Esophagus (tissue), 2 donors: ENCODE measurements at regions not wholly inside any gene's neighbourhood (a gene's known extent, or its start where the extent isn't known, plus 50 kb on each side); places are given as distances from the start of the nearest gene placed in this dataset.

Experiments used
- H3K27ac ChIP-seq, 2 donors: one replicate each; pipeline ENCODE4 v1.5.1; 2013; ENCODE audit warnings: low read depth in 2 of 2, mild to moderate bottlenecking in 2 of 2, inconsistent platforms in 1 of 2, low read length in 1 of 2, moderate library complexity in 1 of 2
- H3K27me3 ChIP-seq, 2 donors: one replicate each; pipeline ENCODE4 v1.6.1; 2013; ENCODE audit warnings: low read length in 2 of 2, control low read depth in 1 of 2, mild to moderate bottlenecking in 1 of 2; ENCODE audit not compliant: insufficient read depth in 2 of 2, control insufficient read depth in 1 of 2
- H3K36me3 ChIP-seq, 2 donors: one replicate each; pipeline ENCODE4 v1.6.1; 2013; ENCODE audit warnings: low read length in 1 of 2; ENCODE audit not compliant: control insufficient read depth in 2 of 2, insufficient read depth in 2 of 2
- H3K4me1 ChIP-seq, 2 donors: one replicate each; pipeline ENCODE4 v1.6.1; 2013; ENCODE audit warnings: low read length in 1 of 2; ENCODE audit not compliant: control insufficient read depth in 2 of 2, insufficient read depth in 2 of 2
- H3K4me3 ChIP-seq, 2 donors: one replicate each; pipeline ENCODE4 v1.5.1; 2013; ENCODE audit warnings: low read length in 2 of 2, mild to moderate bottlenecking in 2 of 2, low read depth in 1 of 2, moderate library complexity in 1 of 2
- H3K9me3 ChIP-seq, 2 donors: one replicate each; pipeline ENCODE4 v1.6.1; 2013; ENCODE audit warnings: mild to moderate bottlenecking in 2 of 2, low read depth in 1 of 2, low read length in 1 of 2, moderate library complexity in 1 of 2; ENCODE audit not compliant: control insufficient read depth in 2 of 2, insufficient read depth in 1 of 2
- WGBS, 2 donors: extraction: QIAGEN DNeasy Blood & Tissue Kit; methylation state at CpG; one replicate each; pipeline ENCODE4 v1.1.7; 2013; 5-methylcytosine and 5-hydroxymethylcytosine counted together
- donor health status: healthy with polysubstance abuse.
- donor health status: Bipolar disorder and iron deficiency.

DNA sequence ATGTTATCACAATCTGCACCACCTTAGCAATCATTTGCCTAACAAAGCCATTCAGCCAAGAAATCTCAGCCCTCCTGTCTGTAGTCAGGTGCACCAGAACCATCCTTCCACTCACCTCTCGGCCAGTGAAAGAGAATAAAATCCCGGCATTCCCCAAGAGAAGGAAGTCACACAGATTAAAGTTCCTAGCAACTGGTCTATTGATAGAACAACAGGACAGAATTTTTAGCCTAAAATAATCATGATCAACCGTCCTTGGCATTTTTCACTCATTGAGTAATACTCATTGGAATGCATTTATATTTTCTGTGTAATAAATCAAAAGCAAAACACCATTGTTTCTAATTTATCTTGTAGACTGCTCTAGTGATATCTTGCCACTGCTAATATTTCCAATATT lies 85.7 kb upstream of the CDH4 start:
- Histone ChIP-seq H3K27me3 (no peaks in the 10 kb centered on the region), H3K4me1 (no peaks in the 10 kb centered on the region), H3K27ac (no peak overlapping the region), H3K9me3 (no peaks in the 10 kb centered on the region), H3K36me3 (no peaks in the 10 kb centered on the region), H3K4me3 (no peak overlapping the region)
- 14 to 42% methylated on average over 3 of the region's 3 CpGs for WGBS, 2 donors

DNA sequence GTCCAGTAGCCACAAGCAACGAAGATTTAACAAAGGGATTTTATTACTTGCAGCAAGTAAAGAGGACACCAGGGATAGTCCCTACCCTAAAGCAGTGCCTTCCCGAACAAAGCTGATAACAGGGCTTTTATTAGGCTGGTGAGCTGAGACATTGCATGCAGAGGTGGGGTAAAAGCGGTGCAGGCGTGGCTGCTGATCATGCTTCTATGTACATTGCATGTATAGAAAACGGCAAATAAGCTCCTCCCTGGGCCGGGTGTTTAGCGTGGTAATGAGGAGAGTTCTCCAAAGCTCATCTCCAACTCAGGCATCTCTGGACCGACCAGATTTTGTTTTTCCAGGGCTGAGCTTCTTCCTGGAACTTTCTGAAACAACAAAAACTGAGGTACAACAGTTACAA lies 83.5 kb upstream of the CDH4 start:
- H3K4me1 ChIP-seq, result no peaks in the 10 kb centered on the region
- 61 to 67% methylated on average over 8 of the region's 8 CpGs for WGBS, 2 donors
- peaks cover 0 to 5% of the 10 kb centered on the region in 2 donors for H3K9me3 ChIP-seq
- H3K27me3 ChIP-seq, result no peaks in the 10 kb centered on the region
- no peaks in the 10 kb centered on the region for H3K36me3 ChIP-seq
- no peak overlapping the region for H3K4me3 ChIP-seq
- no peak overlapping the region for H3K27ac ChIP-seq

DNA sequence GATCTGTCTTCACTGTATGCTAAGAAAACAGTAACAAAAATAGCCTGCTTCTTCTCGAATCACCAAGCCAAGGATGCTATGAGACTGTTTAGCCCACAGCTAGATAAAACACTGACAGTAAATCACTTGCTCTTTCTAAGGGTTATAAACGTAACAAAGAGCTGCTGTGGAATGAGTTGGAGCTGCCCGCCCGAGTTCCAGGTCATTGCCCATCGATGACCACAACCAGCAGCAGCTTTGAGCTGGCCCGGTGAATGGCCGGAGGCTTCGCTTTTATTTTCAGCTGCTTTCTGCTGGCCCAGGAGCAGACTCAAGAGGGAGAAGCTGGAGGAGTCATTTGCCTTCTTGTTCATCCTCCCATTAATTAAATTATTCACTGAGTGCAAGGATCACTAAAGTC lies 82.2 kb upstream of the CDH4 start:
- Histone ChIP-seq H3K36me3 (no peaks in the 10 kb centered on the region), H3K27me3 (no peaks in the 10 kb centered on the region), H3K9me3 (peaks cover 0 to 10% of the 10 kb centered on the region in 2 donors), H3K4me1 (no peaks in the 10 kb centered on the region), H3K4me3 (no peak overlapping the region), H3K27ac (no peak overlapping the region)
- whole genome bisulfite sequencing, 2 donors, result 74 to 79% methylated on average over 8 of the region's 8 CpGs

DNA sequence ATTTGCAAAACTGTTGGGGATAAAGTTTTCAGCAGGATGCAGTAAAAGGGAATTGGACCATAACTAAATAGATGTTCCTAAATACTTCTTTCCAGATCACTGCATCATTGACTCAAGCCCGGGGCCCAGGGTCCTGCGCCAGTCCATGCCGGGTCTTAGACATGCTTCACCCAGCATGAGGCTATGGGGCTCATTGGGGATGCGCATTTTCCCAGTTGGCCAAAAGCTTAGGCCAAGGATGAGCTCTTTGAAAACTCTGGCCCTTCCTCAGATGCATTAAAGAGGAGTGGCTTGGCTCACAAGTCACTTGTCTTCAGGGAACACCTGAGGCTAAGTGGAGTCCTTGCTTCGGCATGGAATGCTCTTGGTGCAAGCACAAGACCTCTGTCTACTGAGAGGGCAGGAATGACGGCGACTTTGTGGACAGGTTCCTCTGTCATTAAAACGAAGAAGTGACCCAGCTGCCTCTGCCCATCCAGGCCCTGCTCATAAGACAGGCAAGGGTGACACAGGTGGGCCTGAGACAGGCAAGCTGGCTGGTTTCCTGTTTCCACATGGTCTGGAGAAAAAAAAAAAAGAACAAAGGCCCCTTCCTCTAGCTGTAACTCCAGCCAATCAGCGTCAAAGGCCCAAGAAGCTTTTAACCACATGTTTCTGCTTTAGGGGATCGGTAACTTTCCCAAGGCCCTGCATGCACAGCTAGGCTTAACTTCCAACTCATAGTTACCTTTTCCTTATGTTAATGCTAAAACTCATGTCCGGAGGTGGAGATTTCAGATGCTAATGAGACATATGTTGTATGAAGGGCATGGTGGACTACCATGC lies 81.4 kb upstream of the CDH4 start:
- Histone ChIP-seq H3K4me1 (no peaks in the 10 kb centered on the region), H3K27ac (no peak overlapping the region), H3K9me3 (peaks cover 0 to 10% of the 10 kb centered on the region in 2 donors), H3K4me3 (no peak overlapping the region), H3K27me3 (no peaks in the 10 kb centered on the region), H3K36me3 (no peaks in the 10 kb centered on the region)
- WGBS, 2 donors, result 54 to 58% methylated on average over 11 of the region's 11 CpGs

DNA sequence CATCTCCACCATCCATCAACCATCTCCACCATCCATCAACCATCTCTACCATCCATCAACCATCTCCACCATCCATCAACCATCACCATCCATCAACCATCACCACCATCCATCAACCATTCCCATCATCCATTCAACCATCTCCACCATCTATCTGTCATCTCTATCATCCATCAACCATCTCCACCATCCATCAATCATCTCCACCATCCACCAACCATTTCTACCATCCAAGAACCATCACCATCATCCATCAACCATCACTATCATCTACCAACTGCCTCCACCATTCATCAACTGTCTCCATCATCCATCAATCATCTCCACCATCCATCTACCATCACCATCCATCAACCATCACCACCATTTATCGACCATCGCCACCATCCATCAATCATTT lies 78.8 kb upstream of the CDH4 start:
- no peaks in the 10 kb centered on the region for H3K4me1 ChIP-seq
- no peak overlapping the region for H3K4me3 ChIP-seq
- 86 to 92% methylated on average over 2 of the region's 2 CpGs for WGBS, 2 donors
- H3K9me3 ChIP-seq, result peaks cover 0 to 10% of the 10 kb centered on the region in 2 donors
- H3K27me3 ChIP-seq, result no peaks in the 10 kb centered on the region
- no peak overlapping the region for H3K27ac ChIP-seq
- no peaks in the 10 kb centered on the region for H3K36me3 ChIP-seq

DNA sequence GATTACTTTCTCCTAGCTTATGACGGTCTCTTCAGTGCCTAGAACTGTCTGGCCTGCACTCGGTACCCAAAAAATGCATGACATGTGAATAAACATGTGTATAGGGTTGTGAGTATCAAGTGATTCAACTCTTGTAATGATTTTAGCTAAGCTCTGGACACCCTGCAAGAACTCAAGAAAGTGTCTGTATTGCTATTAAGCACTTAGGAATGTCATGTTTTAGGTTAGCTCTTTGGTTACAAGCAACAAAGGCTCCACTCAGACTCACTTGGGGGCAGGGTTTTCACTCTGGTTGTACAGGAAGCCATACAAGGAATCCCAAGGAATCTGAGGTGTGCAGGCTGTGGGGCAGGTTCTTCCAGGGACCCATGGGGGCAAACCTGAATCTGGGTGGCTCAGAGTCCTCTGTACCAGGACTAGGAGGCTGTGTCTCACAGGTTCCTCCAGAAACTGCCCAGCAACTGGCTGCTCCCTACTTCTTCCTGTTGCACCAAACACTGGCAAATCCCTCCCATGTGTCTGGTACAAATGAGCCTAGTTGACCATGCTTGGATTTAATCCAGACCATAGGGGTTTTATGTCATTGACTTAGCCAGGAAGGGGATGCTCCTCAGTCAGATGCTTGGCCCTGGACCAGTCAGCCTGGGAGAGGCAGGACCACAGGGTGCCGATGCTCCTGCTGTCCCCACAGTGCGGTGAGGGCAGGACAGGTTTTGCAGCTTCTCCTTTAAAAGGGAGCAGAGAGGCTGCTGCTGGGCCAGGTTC lies 77.9 kb upstream of the CDH4 start:
- Histone ChIP-seq H3K4me1 (no peaks in the 10 kb centered on the region), H3K4me3 (no peak overlapping the region), H3K27me3 (no peaks in the 10 kb centered on the region), H3K27ac (no peak overlapping the region), H3K36me3 (no peaks in the 10 kb centered on the region), H3K9me3 (peaks cover 0 to 10% of the 10 kb centered on the region in 2 donors)
- WGBS, 2 donors, result 72 to 88% methylated on average over 4 of the region's 4 CpGs

DNA sequence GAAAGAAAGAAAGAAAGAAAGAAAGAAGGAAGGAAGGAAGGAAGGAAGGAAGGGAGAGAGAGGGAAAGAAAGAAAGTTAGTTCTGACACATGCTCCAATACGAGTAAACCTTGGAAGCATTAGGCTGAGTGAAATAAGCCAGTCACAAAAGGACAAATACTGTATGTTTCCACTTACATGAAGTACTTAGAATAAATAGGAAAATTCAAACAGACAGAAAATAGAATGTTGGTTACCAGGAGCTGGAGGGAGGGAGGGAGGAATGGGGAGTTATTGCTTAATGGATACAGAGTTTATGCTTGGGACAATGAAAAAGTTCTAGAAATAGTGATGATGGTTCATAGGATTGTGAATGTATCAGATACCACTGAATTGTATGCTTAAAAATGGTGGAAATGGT lies 75.2 kb upstream of the CDH4 start:
- no peaks in the 10 kb centered on the region for H3K27me3 ChIP-seq
- no peaks in the 10 kb centered on the region for H3K4me1 ChIP-seq
- no peak overlapping the region for H3K4me3 ChIP-seq
- WGBS, 2 donors, result 76 to 85% methylated on average over 1 of the region's 1 CpG
- H3K9me3 ChIP-seq, result peaks cover 0 to 10% of the 10 kb centered on the region in 2 donors
- H3K36me3 ChIP-seq, result no peaks in the 10 kb centered on the region
- H3K27ac ChIP-seq, result no peak overlapping the region

DNA sequence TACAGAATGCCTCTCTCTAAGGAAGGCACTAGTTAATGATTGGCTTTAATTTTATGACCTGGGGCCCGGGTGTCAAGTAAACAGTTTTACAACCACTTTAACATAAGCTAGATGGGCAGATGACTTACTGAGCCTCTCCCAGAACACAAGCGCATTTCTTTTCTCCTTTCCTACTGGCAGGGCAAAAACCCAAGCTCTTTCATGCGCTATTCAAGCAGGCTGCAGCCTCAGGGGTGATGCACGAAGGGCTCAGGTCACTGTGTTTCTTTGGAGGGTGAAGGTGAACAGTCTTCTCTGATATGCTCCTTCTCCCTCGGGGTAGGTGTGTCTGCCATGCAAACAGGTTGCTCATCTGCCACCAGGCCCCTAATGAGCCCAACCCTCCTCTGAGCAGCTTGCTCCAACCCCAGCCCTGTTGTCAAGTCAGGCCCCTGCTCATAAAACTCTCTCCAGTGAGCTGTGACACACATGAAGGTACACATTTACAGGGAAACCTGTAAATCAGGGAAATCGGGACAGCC lies 73.5 kb upstream of the CDH4 start:
- WGBS, 2 donors, result 33 to 34% methylated on average over 6 of the region's 6 CpGs
- Histone ChIP-seq H3K27ac (no peak overlapping the region), H3K4me3 (no peak overlapping the region), H3K9me3 (peaks cover 0 to 5% of the 10 kb centered on the region in 2 donors), H3K4me1 (no peaks in the 10 kb centered on the region), H3K36me3 (no peaks in the 10 kb centered on the region), H3K27me3 (no peaks in the 10 kb centered on the region)

DNA sequence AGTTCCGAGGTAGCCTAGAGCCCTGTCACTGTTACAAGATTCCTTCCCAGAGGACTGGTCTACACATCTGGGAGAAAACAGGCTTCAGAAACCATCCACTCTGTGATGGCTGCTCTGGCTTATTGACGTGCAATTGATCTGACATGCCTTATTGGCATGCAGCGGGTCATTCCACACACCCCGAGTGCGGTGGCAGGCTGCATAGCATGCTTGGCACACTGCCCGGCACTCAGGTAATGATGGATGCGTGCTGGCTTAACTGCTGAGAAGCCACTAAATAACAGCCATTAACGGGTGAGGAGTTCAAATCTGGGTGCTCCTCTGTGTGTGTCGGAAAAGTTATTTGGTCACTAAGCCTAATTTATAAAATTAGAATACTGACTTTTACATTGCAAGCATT lies 67.9 kb upstream of the CDH4 start:
- Histone ChIP-seq H3K36me3 (no peaks in the 10 kb centered on the region), H3K27me3 (no peaks in the 10 kb centered on the region), H3K4me1 (no peaks in the 10 kb centered on the region), H3K27ac (no peak overlapping the region), H3K9me3 (no peaks in the 10 kb centered on the region), H3K4me3 (no peak overlapping the region)
- WGBS, 2 donors, result 56 to 57% methylated on average over 9 of the region's 9 CpGs
